ENCODE measurements at regions not wholly inside any gene's neighbourhood (a gene's known extent, or its start where the extent isn't known, plus 50 kb on each side); places are given as distances from the start of the nearest gene placed in this dataset.

GRCh38 chr12:83476695-83477690 is 790.3 kb downstream of the TMTC2 start:
- DNase-seq (no peak), ATAC-seq (no peak)
- intact Hi-C loops (cut with micrococcal nuclease) = no loop called here
- Mint-ChIP-seq H3K27me3 (no peaks in the 10 kb centered on the region), H3K36me3 (ENCODE audit: low read depth) (no peaks in the 10 kb centered on the region), H3K4me1 (ENCODE audit: low read depth) (no peaks in the 10 kb centered on the region), H3K9me3 (peaks cover 2% of the 10 kb centered on the region), H3K27ac (no peak overlapping the region), H3K4me3 (no peak overlapping the region)
- no peak for TF ChIP-seq CTCF (IDR thresholded peaks at IDR 0.05)
- CTCF ChIA-PET = no interaction called here
- POLR2A ChIA-PET = no interaction called here

- TF ChIP-seq CTCF (IDR thresholded peaks at IDR 0.05) = no peak
- intact Hi-C loops (cut with micrococcal nuclease) = no loop called here
- ChIA-PET CTCF (no interaction called here), POLR2A (interaction anchor here (0.8 kb wide), 1 partner anchor 15 kb away, joined by 4 read pairs; no protein-coding TSS in a partner anchor)
- no peaks in the 10 kb centered on the region for H3K36me3 Mint-ChIP-seq (ENCODE audit: low read depth)
- no peaks in the 10 kb centered on the region for H3K4me1 Mint-ChIP-seq (ENCODE audit: low read depth)
- no peak overlapping the region for H3K4me3 Mint-ChIP-seq
- ATAC-seq (no peak), DNase-seq (no peak)
- H3K9me3 Mint-ChIP-seq = no peaks in the 10 kb centered on the region
- no peak overlapping the region for H3K27ac Mint-ChIP-seq
- H3K27me3 Mint-ChIP-seq = no peaks in the 10 kb centered on the region
These were observed 789.3 kb downstream of the TMTC2 start for GRCh38 chr12:83476006-83476405.

GRCh38 chr12:83474369-83474768 is 787.7 kb downstream of the TMTC2 start:
- no peaks in the 10 kb centered on the region for H3K9me3 Mint-ChIP-seq
- CTCF ChIA-PET = no interaction called here
- TF ChIP-seq CTCF (IDR thresholded peaks at IDR 0.05) = no peak

GRCh38 chr12:83473408-83474095 is 786.8 kb downstream of the TMTC2 start:
- POLR2A ChIA-PET = no interaction called here
- ATAC-seq = no peak
- H3K27ac Mint-ChIP-seq = no peak overlapping the region

More at GRCh38 chr12:83474369-83474768, 787.7 kb downstream of the TMTC2 start:
- ATAC-seq = no peak
- intact Hi-C loops (cut with micrococcal nuclease) = no loop called here
- no peaks in the 10 kb centered on the region for H3K4me1 Mint-ChIP-seq (ENCODE audit: low read depth)
- no peak overlapping the region for H3K4me3 Mint-ChIP-seq
- DNase-seq = no peak
- POLR2A ChIA-PET = no interaction called here
- H3K36me3 Mint-ChIP-seq (ENCODE audit: low read depth) = no peaks in the 10 kb centered on the region
- no peaks in the 10 kb centered on the region for H3K27me3 Mint-ChIP-seq
- H3K27ac Mint-ChIP-seq = no peak overlapping the region

More at GRCh38 chr12:83473408-83474095, 786.8 kb downstream of the TMTC2 start:
- DNase-seq = no peak
- H3K9me3 Mint-ChIP-seq = no peaks in the 10 kb centered on the region
- no peaks in the 10 kb centered on the region for H3K36me3 Mint-ChIP-seq (ENCODE audit: low read depth)
- no peak for TF ChIP-seq CTCF (IDR thresholded peaks at IDR 0.05)
- no peaks in the 10 kb centered on the region for H3K27me3 Mint-ChIP-seq
- no peak overlapping the region for H3K4me3 Mint-ChIP-seq
- intact Hi-C loops (cut with micrococcal nuclease) = no loop called here
- H3K4me1 Mint-ChIP-seq (ENCODE audit: low read depth) = no peaks in the 10 kb centered on the region
- CTCF ChIA-PET = no interaction called here

Measured in activated CD8-positive, alpha-beta T cell treated with anti-CD3 and anti-CD28 coated beads for 36 hours (primary cell).